Psoas muscle (tissue), 7 donors: ENCODE measurements at regions not wholly inside any gene's neighbourhood (a gene's known extent, or its start where the extent isn't known, plus 50 kb on each side); places are given as distances from the start of the nearest gene placed in this dataset.
A peak's percentile ranks its signal among the peaks of the same experiment; 100 is the strongest.

Experiments used
- ATAC-seq, 4 donors: fragments of 200-7000 bp; cut with Tn5 transposase; one replicate each; pipeline ENCODE4 v1.9.1; 2020; ENCODE audit warnings: moderate library complexity in 3 of 4, mild to moderate bottlenecking in 2 of 4
- DNase-seq, 2 donors: peaks; one replicate each; pipeline ENCODE4 v3.0.0-alpha.2; 2020
- H3K27ac ChIP-seq: fragments of 200-600 bp; one replicate; pipeline ENCODE4 v1.8.0; 2022
- H3K27me3 ChIP-seq, 3 donors: fragments of 200-600 bp in 1 of 3; one replicate each; pipeline versions ENCODE4 v1.6.1 to v1.8.0; 2013 to 2022; ENCODE audit warnings: low read length in 2 of 3, mild to moderate bottlenecking in 2 of 3, moderate library complexity in 1 of 3; ENCODE audit not compliant: insufficient read depth in 3 of 3
- H3K36me3 ChIP-seq, 2 donors: fragments of 200-600 bp in 1 of 2; one replicate each; pipeline versions ENCODE4 v1.6.1 to v1.8.0; 2013 to 2022; ENCODE audit warnings: low read depth in 1 of 2, mild to moderate bottlenecking in 1 of 2, moderate library complexity in 1 of 2; ENCODE audit not compliant: insufficient read depth in 1 of 2
- H3K4me1 ChIP-seq: fragments of 200-600 bp; one replicate; pipeline ENCODE4 v1.8.0; 2022
- H3K4me3 ChIP-seq: fragments of 200-600 bp; one replicate; pipeline ENCODE4 v1.8.0; 2022; ENCODE audit warnings: mild to moderate bottlenecking
- H3K9me3 ChIP-seq: fragments of 200-600 bp; one replicate; pipeline ENCODE4 v1.8.0; 2022
- WGBS, 3 donors: extraction: QIAGEN DNeasy Blood & Tissue Kit; methylation state at CpG; one replicate each; pipeline versions ENCODE4 v1.1.6 to v1.1.7; 2013; 5-methylcytosine and 5-hydroxymethylcytosine counted together
- intact Hi-C, 2 donors: fragments of 100-400 bp; cut with DNase I; formaldehyde crosslinking; loops; one replicate each; pipeline versions ENCODE4 v1.11.0 to v1.14.2; 2022
- TF ChIP-seq, protein P1 (sequence below): fragments of 200-600 bp; IDR thresholded peaks from one replicate; pipeline ENCODE4 v1.8.0; 2022; ENCODE audit warnings: antibody characterized with exemption
- donor health status: healthy with polysubstance abuse.
- donor health status: DM: no; HTN: no; CAD: no; lungs with moderate emphysema.
- donor health status: Bipolar disorder and iron deficiency.
- donor health status: healthy.
- donor health status: DM: yes; HTN: yes; CAD: no.
- donor health status: DM: no; HTN: no; CAD: no.
- donor health status: DM: yes; HTN: yes; CAD: no.

DNA sequence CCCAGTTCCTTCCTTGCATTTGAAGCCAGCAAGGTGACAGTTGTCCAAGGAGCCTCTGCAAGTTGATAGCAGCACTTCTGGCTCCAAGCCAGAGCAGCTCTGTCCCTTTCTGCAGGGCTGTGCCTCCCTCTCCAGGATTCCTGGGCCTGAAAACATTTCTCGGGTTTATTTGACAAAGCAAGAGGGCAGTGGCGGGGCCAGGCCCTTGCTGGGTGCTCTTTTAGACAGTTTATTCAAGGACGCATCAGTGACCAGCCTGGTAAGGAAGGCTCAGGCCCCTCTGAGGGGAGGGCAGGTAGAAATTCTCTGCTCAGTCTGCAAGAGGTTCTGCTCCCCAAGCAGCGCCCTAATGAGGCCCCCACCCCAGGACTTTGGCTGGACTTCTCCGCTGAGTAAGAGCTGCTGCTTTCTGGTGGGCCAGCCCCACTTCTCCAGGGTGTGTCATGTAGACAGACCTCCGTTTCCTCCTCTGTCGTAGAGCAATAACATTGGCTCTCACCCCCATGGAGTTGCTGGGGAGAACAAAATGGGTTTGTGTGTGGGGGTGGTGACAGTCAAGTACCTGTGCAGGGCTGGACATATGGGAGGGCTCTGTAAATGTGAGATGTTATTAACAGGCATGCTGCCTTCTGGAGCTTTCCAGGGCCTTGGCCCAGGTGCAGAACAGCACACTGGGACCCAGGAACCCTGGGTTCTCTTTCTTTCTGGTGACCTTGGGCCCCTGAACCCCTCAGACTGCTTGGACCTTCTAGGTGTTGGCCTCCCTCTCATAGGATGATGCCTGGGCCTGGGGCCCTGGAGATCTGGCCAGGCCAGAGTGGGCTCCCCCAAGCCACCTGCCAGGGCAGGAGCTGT is 146.2 kb upstream of the TLE3 start:
- TF ChIP-seq, protein P1, sequence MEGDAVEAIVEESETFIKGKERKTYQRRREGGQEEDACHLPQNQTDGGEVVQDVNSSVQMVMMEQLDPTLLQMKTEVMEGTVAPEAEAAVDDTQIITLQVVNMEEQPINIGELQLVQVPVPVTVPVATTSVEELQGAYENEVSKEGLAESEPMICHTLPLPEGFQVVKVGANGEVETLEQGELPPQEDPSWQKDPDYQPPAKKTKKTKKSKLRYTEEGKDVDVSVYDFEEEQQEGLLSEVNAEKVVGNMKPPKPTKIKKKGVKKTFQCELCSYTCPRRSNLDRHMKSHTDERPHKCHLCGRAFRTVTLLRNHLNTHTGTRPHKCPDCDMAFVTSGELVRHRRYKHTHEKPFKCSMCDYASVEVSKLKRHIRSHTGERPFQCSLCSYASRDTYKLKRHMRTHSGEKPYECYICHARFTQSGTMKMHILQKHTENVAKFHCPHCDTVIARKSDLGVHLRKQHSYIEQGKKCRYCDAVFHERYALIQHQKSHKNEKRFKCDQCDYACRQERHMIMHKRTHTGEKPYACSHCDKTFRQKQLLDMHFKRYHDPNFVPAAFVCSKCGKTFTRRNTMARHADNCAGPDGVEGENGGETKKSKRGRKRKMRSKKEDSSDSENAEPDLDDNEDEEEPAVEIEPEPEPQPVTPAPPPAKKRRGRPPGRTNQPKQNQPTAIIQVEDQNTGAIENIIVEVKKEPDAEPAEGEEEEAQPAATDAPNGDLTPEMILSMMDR = no peak
- Histone ChIP-seq H3K4me1 (no peaks in the 10 kb centered on the region), H3K27me3 (peaks cover 0 to 1% (median 0%) of the 10 kb centered on the region in 3 donors), H3K9me3 (no peaks in the 10 kb centered on the region), H3K27ac (no peak overlapping the region), H3K4me3 (no peak overlapping the region), H3K36me3 (no peaks in the 10 kb centered on the region)
- 88 to 93% (median 89%) methylated on average over 7 of the region's 7 CpGs for WGBS, 3 donors
- DNase-seq = no peak
- intact Hi-C loops = no loop called here
- peak in 1 of 4 donors; percentile 47 for ATAC-seq

DNA sequence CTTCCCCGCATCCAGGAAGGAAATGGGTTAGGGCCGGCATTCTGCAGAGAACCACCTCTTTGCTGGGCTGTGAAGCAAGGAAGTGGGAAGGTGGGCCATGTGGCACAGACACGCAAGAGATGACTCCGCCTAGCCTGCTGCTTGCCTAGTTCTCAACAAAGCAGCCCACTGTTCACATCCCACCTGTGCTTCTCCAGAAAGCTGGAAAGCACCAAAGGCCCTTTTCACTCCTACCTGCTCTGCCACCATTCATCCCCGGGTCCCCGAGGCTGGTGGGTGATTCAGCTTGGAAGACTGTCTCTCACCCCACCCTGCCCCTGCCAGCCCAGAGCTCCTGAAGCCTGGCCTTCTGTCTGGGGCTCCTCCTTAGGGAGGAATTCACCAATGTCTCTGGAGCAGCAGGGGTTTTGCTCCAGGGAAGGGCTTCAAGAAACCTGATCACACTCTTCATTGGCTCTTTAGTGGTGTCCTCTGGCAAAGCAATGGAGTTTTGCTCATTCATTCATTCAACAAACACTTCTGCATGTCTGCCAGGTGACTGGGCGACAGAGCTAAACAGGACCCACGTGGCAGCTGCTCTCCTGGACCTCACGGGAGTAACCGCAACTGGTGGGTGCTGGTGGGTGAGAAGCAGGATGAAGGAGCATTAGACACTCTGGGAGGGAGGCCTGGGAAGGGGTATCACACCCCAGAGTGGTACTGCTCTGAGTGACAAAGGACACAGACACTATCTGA is 145.4 kb upstream of the TLE3 start:
- intact Hi-C loops = no loop called here
- H3K27ac ChIP-seq = no peak overlapping the region
- no peak overlapping the region for H3K4me3 ChIP-seq
- TF ChIP-seq, protein P1 = no peak
- no peaks in the 10 kb centered on the region for H3K4me1 ChIP-seq
- ATAC-seq = no peak
- H3K9me3 ChIP-seq = no peaks in the 10 kb centered on the region
- WGBS, 3 donors = 84 to 93% (median 88%) methylated on average over 10 of the region's 10 CpGs
- no peaks in the 10 kb centered on the region for H3K36me3 ChIP-seq
- H3K27me3 ChIP-seq = no peaks in the 10 kb centered on the region
- no peak for DNase-seq

DNA sequence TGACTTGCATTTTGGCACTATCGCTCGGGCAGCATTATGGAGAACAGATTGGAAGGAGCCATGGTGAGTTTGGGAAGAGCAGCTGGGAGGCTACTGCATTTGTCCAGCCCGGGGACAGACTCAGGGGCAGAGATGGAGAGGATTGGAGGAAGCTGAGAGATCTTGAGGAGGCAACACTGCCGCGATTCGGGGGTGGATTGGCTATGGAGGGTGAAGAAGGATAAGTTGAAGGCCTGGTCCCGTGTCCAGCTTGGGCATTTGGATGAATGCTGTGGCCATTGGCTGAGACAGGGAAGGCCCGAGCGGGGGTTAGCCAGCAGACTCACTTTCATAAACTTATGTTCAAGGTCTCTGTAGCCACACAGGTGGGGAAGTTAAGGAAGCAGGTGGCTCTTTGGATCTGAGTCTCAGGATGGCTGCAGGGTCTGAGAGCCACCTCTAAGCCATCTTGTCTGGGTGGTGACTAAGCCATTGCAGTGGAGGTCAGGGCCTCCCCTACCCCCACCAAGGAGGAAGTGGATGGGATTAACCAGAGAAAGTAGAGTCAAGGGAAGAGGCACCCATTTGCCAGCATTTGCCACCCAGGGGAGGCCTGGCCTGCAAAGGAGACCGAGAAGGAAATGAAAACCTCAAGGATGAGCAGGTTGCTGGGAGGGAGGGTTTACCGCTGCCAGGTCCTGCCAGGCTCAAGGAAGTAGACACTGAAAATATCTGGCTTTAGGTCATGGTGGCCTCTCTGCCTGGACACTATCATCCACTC is 144.0 kb upstream of the TLE3 start:
- 91 to 95% (median 93%) methylated on average over 11 of the region's 11 CpGs for WGBS, 3 donors
- ATAC-seq (no peak), DNase-seq (no peak)
- intact Hi-C loops = no loop called here
- Histone ChIP-seq H3K9me3 (no peaks in the 10 kb centered on the region), H3K27ac (no peak overlapping the region), H3K4me1 (no peaks in the 10 kb centered on the region), H3K27me3 (no peaks in the 10 kb centered on the region), H3K36me3 (no peaks in the 10 kb centered on the region), H3K4me3 (no peak overlapping the region)
- TF ChIP-seq, protein P1 = no peak

DNA sequence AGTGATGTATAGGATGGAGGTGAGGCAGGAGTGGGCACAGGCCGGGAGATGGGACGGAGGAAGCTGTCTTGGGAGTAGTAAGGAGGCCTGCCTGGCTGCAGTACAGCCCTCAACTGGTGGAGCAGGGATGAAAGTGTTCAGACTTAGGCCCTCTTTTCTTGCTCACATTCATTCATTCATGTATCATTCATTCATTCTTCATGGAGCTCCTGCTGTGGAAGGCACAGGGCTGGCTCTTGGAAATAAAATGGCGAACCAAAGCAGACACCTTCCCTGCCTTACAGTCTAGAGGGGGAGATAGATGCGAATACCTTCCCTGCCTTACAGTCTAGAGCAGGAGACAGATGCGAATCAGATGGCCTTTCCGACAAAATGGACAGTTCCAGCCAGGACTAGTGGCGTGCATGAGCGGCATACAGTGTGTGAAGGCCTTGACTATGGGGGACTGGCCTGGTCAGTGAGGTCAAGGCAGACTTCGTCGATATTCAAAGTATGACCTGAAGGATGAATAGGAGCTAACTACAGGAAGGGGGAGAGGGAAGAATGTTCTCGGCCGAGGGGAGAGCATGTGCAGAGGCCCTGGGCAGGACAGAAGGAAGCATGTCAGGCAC is 143.2 kb upstream of the TLE3 start:
- H3K36me3 ChIP-seq = no peaks in the 10 kb centered on the region
- H3K27ac ChIP-seq = no peak overlapping the region
- H3K27me3 ChIP-seq = no peaks in the 10 kb centered on the region
- WGBS, 3 donors = 96 to 97% (median 97%) methylated on average over 12 of the region's 12 CpGs
- no peak overlapping the region for H3K4me3 ChIP-seq
- TF ChIP-seq, protein P1 = no peak
- no peaks in the 10 kb centered on the region for H3K9me3 ChIP-seq
- intact Hi-C loops = no loop called here
- no peaks in the 10 kb centered on the region for H3K4me1 ChIP-seq
- ATAC-seq (no peak), DNase-seq (no peak)
